Skeletal muscle tissue (tissue), 3 donors: ENCODE measurements at regions not wholly inside any gene's neighbourhood (a gene's known extent, or its start where the extent isn't known, plus 50 kb on each side); places are given as distances from the start of the nearest gene placed in this dataset.

ENCODE experiments used
- H3K27ac ChIP-seq: one replicate; pipeline ENCODE4 v1.7.0; 2013; ENCODE audit warnings: mild to moderate bottlenecking, low read depth, low read length, inconsistent platforms
- H3K27me3 ChIP-seq, 3 donors: one replicate each; pipeline ENCODE4 v1.7.0; 2013; ENCODE audit warnings: low read length in 3 of 3; ENCODE audit not compliant: control insufficient read depth in 3 of 3, insufficient read depth in 3 of 3
- H3K36me3 ChIP-seq, 3 donors: one replicate each; pipeline ENCODE4 v1.7.0; 2013; ENCODE audit warnings: low read length in 3 of 3; ENCODE audit not compliant: control insufficient read depth in 3 of 3, insufficient read depth in 3 of 3
- H3K4me1 ChIP-seq, 3 donors: one replicate each; pipeline ENCODE4 v1.7.0; 2013; ENCODE audit warnings: low read length in 3 of 3, mild to moderate bottlenecking in 3 of 3; ENCODE audit not compliant: control insufficient read depth in 3 of 3, insufficient read depth in 3 of 3
- H3K4me3 ChIP-seq, 3 donors: one replicate each; pipeline ENCODE4 v1.7.0; 2013; ENCODE audit warnings: low read length in 3 of 3
- H3K9ac ChIP-seq, 3 donors: one replicate each; pipeline ENCODE4 v1.7.0; 2013; ENCODE audit warnings: low read length in 3 of 3, mild to moderate bottlenecking in 3 of 3, moderate library complexity in 2 of 3, low read depth in 1 of 3
- H3K9me3 ChIP-seq, 3 donors: one replicate each; pipeline ENCODE4 v1.7.0; 2013; ENCODE audit warnings: low read length in 3 of 3; ENCODE audit not compliant: control insufficient read depth in 3 of 3
- donor health status: Osteomylitis.

DNA sequence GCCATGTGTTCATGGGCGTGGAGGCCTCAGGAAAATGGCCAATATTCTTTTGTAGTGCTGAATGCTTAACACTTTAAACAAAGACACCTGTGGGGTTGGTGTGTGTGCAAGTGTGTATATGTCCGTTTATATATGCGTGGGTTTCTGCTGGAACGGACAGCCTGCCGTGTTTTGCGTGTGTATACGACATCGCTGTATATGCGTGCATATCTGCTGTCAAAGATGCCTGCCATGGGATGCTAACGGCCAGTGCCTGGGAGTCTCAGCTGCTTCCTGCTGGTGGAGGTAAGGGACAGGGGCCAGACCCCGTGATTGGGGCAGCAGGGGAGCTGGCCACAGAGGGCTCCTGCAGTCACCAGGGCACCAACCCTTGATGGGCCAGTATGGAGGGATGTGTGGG is 216.3 kb upstream of the SHH start:
- Histone ChIP-seq H3K27me3 (peaks cover 4 to 7% (median 5%) of the 10 kb centered on the region in 3 donors), H3K9ac (no peak overlapping the region), H3K9me3 (peaks cover 0 to 6% (median 0%) of the 10 kb centered on the region in 3 donors)

DNA sequence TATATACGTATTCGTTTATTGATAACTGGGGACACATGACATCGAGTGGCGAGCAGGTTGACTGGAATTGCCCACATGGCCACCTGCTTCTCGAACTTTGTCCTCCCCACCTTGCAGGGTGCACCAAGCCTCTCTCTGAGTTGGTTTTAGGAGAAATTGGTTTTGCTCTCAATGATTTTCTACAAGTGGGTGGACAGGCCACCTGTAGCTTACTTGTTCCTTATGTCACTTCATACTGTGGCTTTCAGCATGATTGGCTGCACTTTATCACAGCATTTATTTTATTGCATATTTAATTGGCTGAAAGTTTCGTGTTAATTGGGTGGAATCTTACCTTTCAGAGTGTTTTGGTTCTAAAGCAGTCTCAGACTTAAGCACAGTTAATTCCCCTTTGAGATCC is 215.6 kb upstream of the SHH start:
- no peaks in the 10 kb centered on the region for H3K4me1 ChIP-seq
- H3K9ac ChIP-seq: no peak overlapping the region
- H3K27me3 ChIP-seq: peaks cover 4 to 7% (median 5%) of the 10 kb centered on the region in 3 donors
- H3K36me3 ChIP-seq: no peaks in the 10 kb centered on the region
- peaks cover 0 to 6% (median 0%) of the 10 kb centered on the region in 3 donors for H3K9me3 ChIP-seq
- no peak overlapping the region for H3K27ac ChIP-seq
- H3K4me3 ChIP-seq: no peak overlapping the region

More for the DNA sequence above, 216.3 kb upstream of the SHH start:
- H3K4me1 ChIP-seq: no peaks in the 10 kb centered on the region
- H3K36me3 ChIP-seq: no peaks in the 10 kb centered on the region
- no peak overlapping the region for H3K4me3 ChIP-seq
- H3K27ac ChIP-seq: no peak overlapping the region

DNA sequence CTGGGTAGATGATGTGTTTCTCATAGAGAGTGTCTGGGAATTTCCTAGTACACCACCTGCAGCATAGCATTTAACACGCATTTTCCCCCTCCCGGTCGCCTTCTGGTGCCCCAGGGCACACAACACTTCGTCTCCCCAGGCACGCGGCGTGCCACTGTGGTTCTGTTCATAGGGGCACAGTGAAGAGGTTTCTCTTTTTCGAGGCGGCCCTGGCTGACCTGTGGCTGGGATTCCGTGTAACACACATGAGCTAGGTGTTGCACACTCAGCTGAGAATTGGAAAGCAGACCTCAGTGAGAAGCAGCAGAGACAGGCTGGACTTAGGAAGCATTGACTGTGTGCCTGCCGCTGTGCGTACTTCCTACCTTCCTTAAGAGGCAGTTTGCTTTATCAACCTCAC is 214.3 kb upstream of the SHH start:
- peaks cover 0 to 3% (median 0%) of the 10 kb centered on the region in 3 donors for H3K9me3 ChIP-seq
- no peaks in the 10 kb centered on the region for H3K4me1 ChIP-seq
- no peak overlapping the region for H3K9ac ChIP-seq
- no peak overlapping the region for H3K4me3 ChIP-seq
- peaks cover 4 to 7% (median 5%) of the 10 kb centered on the region in 3 donors for H3K27me3 ChIP-seq
- H3K27ac ChIP-seq: no peak overlapping the region
- no peaks in the 10 kb centered on the region for H3K36me3 ChIP-seq

GRCh38 chr7:156026076-156026600 is 213.9 kb upstream of the SHH start:
- peaks cover 4 to 7% (median 5%) of the 10 kb centered on the region in 3 donors for H3K27me3 ChIP-seq
- H3K27ac ChIP-seq: no peak overlapping the region
- H3K9me3 ChIP-seq: peaks cover 0 to 3% (median 0%) of the 10 kb centered on the region in 3 donors
- no peak overlapping the region for H3K9ac ChIP-seq
- no peak overlapping the region for H3K4me3 ChIP-seq
- no peaks in the 10 kb centered on the region for H3K4me1 ChIP-seq
- H3K36me3 ChIP-seq: no peaks in the 10 kb centered on the region

DNA sequence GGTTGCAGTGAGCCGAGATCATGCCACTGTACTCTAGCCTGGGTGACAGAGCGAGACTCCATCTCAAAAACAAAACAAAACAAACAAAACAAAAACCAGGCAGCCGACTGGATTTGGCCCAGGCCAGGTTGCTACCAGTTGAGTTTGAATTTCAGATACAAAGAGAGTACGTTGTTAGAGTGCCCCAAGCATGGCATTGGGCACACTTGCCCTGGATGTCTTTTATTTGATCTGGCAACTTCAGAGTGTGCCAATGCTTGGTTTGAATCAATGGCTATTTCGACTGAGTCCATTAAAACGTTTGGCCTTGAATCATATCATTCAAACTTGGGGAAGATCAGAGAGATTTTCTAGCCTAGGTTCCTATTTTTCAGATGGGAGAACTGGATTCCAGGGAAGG is 213.4 kb upstream of the SHH start:
- Histone ChIP-seq H3K9ac (no peak overlapping the region), H3K27me3 (peaks cover 4 to 7% (median 5%) of the 10 kb centered on the region in 3 donors), H3K4me3 (no peak overlapping the region), H3K27ac (no peak overlapping the region), H3K36me3 (no peaks in the 10 kb centered on the region), H3K9me3 (peaks cover 0 to 3% (median 0%) of the 10 kb centered on the region in 3 donors), H3K4me1 (no peaks in the 10 kb centered on the region)

GRCh38 chr7:156024201-156024600 is 211.9 kb upstream of the SHH start:
- no peaks in the 10 kb centered on the region for H3K36me3 ChIP-seq
- no peak overlapping the region for H3K4me3 ChIP-seq
- peaks cover 0 to 6% (median 2%) of the 10 kb centered on the region in 3 donors for H3K9me3 ChIP-seq
- no peaks in the 10 kb centered on the region for H3K4me1 ChIP-seq
- H3K27me3 ChIP-seq: peaks cover 0 to 7% (median 3%) of the 10 kb centered on the region in 3 donors
- no peak overlapping the region for H3K27ac ChIP-seq
- H3K9ac ChIP-seq: no peak overlapping the region

- peaks cover 0 to 3% (median 0%) of the 10 kb centered on the region in 3 donors for H3K27me3 ChIP-seq
- H3K36me3 ChIP-seq: no peaks in the 10 kb centered on the region
- no peaks in the 10 kb centered on the region for H3K4me1 ChIP-seq
- no peak overlapping the region for H3K4me3 ChIP-seq
- H3K9ac ChIP-seq: no peak overlapping the region
- peaks cover 0 to 7% (median 2%) of the 10 kb centered on the region in 3 donors for H3K9me3 ChIP-seq
- H3K27ac ChIP-seq: no peak overlapping the region
Observed at GRCh38 chr7:156022483-156023459, 210.5 kb upstream of the SHH start.

- Histone ChIP-seq H3K27me3 (peaks cover 0 to 3% (median 0%) of the 10 kb centered on the region in 3 donors), H3K9ac (no peak overlapping the region), H3K9me3 (peaks cover 0 to 7% (median 2%) of the 10 kb centered on the region in 3 donors), H3K4me3 (no peak overlapping the region), H3K36me3 (no peaks in the 10 kb centered on the region), H3K27ac (no peak overlapping the region), H3K4me1 (no peaks in the 10 kb centered on the region)
Observed at GRCh38 chr7:156021471-156021870, 209.2 kb upstream of the SHH start.

- no peaks in the 10 kb centered on the region for H3K4me1 ChIP-seq
- no peak overlapping the region for H3K9ac ChIP-seq
- H3K9me3 ChIP-seq: peaks cover 0 to 5% (median 2%) of the 10 kb centered on the region in 3 donors
- no peak overlapping the region for H3K4me3 ChIP-seq
- H3K27me3 ChIP-seq: peaks cover 0 to 3% (median 0%) of the 10 kb centered on the region in 3 donors
- no peak overlapping the region for H3K27ac ChIP-seq
- no peaks in the 10 kb centered on the region for H3K36me3 ChIP-seq
Observed at GRCh38 chr7:156020566-156020965, 208.3 kb upstream of the SHH start.
